Ascending aorta (tissue), 2 donors: ENCODE measurements at regions not wholly inside any gene's neighbourhood (a gene's known extent, or its start where the extent isn't known, plus 50 kb on each side); places are given as distances from the start of the nearest gene placed in this dataset.

Experiments used
- DNase-seq, 2 donors: peaks; one replicate each; pipeline ENCODE4 v3.0.0-alpha.2; 2019; ENCODE audit warnings: low spot score in 2 of 2
- H3K27ac ChIP-seq, 2 donors: fragments of 200-600 bp; sonication (generic); one replicate each; pipeline ENCODE4 v1.5.1; 2016 to 2017; ENCODE audit warnings: mild to moderate bottlenecking in 1 of 2
- H3K27me3 ChIP-seq: fragments of 200-600 bp; sonication (generic); one replicate; pipeline ENCODE4 v1.5.1; 2017
- H3K36me3 ChIP-seq, 2 donors: fragments of 200-600 bp; sonication (generic); one replicate each; pipeline ENCODE4 v1.5.1; 2016
- H3K4me1 ChIP-seq, 2 donors: fragments of 200-600 bp; sonication (generic); one replicate each; pipeline ENCODE4 v1.5.1; 2016 to 2017; ENCODE audit warnings: mild to moderate bottlenecking in 1 of 2
- H3K4me3 ChIP-seq, 2 donors: fragments of 200-600 bp; sonication (generic); one replicate each; pipeline ENCODE4 v1.5.1; 2016 to 2017; ENCODE audit warnings: mild to moderate bottlenecking in 1 of 2
- H3K9me3 ChIP-seq, 2 donors: fragments of 200-600 bp; sonication (generic); one replicate each; pipeline ENCODE4 v1.5.1; 2016
- intact Hi-C: fragments of 100-400 bp; cut with DNase I; formaldehyde crosslinking; loops from one replicate; pipeline ENCODE4 v1.15.1; 2023
- TF ChIP-seq, protein P1 (sequence below), 3 experiments: fragments of 200-600 bp in 2 of 3; fragments of 450-650 bp in 1 of 3; sonication (generic) in 2 of 3; IDR thresholded peaks; one replicate each; pipeline ENCODE4 v1.5.1; 2016 to 2019; ENCODE audit warnings: antibody characterized with exemption in 3 of 3, mild to moderate bottlenecking in 1 of 3, moderate library complexity in 1 of 3

DNA sequence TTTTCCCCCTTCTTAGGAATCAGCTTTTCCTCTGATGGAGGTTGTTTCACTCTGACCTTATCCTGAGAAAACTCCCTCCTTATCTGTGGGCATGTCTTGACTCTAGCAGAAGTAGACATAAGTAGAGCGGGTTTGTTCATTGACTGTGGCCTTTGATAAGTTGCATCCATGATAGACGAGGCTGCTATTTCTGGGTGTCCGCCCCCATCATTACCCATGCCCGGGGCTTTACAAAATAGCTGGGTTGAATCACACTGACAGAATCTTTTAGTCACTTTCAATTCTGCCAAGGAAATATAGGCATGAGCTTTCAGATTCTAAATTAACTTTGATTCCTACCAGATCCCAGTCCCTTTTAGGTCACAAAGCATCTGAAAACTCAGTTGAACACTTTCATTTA lies 223.8 kb downstream of the SEC61B start:
- Histone ChIP-seq H3K27ac (peak overlapping the region; percentile 46 to 55), H3K27me3 (no peaks in the 10 kb centered on the region), H3K9me3 (no peaks in the 10 kb centered on the region), H3K36me3 (no peaks in the 10 kb centered on the region), H3K4me3 (no peak overlapping the region), H3K4me1 (no peaks in the 10 kb centered on the region)
- intact Hi-C loops, result loop anchor here (1.0 to 2.0 kb wide), 2 partner anchors 78 to 375 kb away; partner anchors contain the start of gene NR4A3
- no peak for DNase-seq
- TF ChIP-seq, protein P1, sequence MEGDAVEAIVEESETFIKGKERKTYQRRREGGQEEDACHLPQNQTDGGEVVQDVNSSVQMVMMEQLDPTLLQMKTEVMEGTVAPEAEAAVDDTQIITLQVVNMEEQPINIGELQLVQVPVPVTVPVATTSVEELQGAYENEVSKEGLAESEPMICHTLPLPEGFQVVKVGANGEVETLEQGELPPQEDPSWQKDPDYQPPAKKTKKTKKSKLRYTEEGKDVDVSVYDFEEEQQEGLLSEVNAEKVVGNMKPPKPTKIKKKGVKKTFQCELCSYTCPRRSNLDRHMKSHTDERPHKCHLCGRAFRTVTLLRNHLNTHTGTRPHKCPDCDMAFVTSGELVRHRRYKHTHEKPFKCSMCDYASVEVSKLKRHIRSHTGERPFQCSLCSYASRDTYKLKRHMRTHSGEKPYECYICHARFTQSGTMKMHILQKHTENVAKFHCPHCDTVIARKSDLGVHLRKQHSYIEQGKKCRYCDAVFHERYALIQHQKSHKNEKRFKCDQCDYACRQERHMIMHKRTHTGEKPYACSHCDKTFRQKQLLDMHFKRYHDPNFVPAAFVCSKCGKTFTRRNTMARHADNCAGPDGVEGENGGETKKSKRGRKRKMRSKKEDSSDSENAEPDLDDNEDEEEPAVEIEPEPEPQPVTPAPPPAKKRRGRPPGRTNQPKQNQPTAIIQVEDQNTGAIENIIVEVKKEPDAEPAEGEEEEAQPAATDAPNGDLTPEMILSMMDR (IDR thresholded peaks at IDR 0.05), result no peak

DNA sequence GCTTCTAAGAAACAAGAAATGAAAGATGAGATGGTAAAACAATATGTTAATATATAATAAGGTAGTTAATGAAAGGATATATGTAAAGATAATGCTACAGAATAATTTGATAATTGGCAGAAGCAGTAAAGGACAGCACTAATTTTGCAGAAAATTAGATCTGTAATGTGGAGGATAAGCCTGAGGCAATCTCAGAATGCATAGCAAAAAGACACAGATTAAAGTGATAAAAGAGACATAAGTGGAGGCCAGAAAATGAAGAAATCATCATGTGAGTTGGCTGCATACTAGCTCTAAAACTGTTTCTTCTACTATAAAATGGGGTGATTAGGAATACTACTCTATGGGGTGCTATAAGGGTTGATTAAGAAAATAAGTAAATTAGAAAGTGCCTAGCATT lies 225.9 kb downstream of the SEC61B start:
- Histone ChIP-seq H3K27me3 (no peaks in the 10 kb centered on the region), H3K4me1 (no peaks in the 10 kb centered on the region), H3K4me3 (no peak overlapping the region), H3K36me3 (no peaks in the 10 kb centered on the region), H3K27ac (no peak overlapping the region), H3K9me3 (no peaks in the 10 kb centered on the region)
- DNase-seq, result no peak
- TF ChIP-seq, protein P1 (IDR thresholded peaks at IDR 0.05), result no peak
- intact Hi-C loops, result no loop called here

DNA sequence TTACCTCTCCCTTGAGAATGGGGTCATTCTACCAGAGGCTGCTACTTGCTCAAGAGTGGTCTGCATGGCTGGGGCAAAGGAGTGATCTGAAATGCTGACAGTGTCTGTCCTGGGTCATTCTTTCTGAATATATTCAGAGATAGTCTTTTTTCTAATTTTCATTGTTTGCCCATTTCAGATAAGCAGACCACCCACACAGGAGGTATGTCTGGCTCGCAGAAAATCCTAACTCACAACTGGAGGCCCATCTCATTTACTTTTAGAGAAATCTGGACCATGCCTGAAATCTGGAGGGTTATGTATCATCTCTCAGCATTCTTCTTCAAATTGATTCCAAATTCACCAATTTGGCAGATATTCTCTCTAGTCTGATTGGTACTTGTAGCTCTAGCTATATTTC lies 227.6 kb downstream of the SEC61B start:
- intact Hi-C loops, result no loop called here
- Histone ChIP-seq H3K4me1 (no peaks in the 10 kb centered on the region), H3K36me3 (no peaks in the 10 kb centered on the region), H3K9me3 (no peaks in the 10 kb centered on the region), H3K27ac (no peak overlapping the region), H3K4me3 (no peak overlapping the region), H3K27me3 (no peaks in the 10 kb centered on the region)
- no peak for DNase-seq
- TF ChIP-seq, protein P1 (IDR thresholded peaks at IDR 0.05), result no peak

DNA sequence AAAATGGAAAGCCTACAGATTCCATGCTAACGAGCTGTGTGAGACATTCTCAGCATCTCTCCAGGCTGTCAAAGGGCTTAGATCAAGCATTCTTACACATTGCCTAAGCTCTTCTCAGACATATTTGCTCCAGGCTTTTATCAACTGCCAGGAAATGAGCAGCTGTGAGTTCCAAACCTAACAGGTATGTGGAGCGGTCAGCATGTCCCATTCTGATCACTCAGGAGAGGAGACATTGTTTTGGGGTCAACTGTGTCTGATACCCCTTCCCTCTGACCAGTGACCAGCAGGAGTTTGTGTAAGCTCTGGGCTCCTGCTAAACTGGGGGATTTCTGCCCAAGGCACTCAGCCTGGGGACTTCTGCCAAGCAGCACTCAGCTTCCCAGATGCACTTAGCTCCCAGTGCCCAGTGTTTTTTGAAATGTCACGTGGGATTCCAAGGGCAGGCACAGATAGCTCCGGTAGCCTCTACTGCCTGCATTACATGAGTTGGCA lies 229.1 kb downstream of the SEC61B start:
- H3K9me3 ChIP-seq, result no peaks in the 10 kb centered on the region
- no peak for DNase-seq
- H3K4me1 ChIP-seq, result no peaks in the 10 kb centered on the region
- H3K27ac ChIP-seq, result no peak overlapping the region
- intact Hi-C loops, result no loop called here
- H3K36me3 ChIP-seq, result no peaks in the 10 kb centered on the region
- no peaks in the 10 kb centered on the region for H3K27me3 ChIP-seq
- no peak overlapping the region for H3K4me3 ChIP-seq
- TF ChIP-seq, protein P1 (IDR thresholded peaks at IDR 0.05), result no peak

DNA sequence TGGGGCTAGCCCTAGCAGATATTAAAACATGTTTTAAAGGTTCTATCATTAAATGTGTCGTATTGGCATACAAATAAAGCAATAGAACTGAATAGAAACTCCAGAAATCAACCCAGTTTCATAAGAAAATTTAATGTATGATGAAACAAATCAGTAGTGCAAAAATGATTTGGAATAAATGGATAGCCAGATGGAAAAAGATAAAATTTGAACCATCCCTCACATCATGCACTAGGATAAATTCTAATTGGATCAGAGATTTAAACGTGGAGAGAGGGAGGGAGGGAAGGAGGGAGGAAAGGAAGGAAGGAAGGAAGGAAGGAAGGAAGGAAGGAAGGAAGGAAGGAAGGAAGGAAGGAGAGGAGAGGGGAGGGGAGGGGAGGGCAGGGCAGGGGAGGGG lies 235.3 kb downstream of the SEC61B start:
- Histone ChIP-seq H3K4me1 (no peaks in the 10 kb centered on the region), H3K27ac (no peak overlapping the region), H3K27me3 (no peaks in the 10 kb centered on the region), H3K36me3 (no peaks in the 10 kb centered on the region), H3K4me3 (no peak overlapping the region), H3K9me3 (no peaks in the 10 kb centered on the region)
- DNase-seq, result no peak
- intact Hi-C loops, result no loop called here
- TF ChIP-seq, protein P1 (IDR thresholded peaks at IDR 0.05), result no peak

DNA sequence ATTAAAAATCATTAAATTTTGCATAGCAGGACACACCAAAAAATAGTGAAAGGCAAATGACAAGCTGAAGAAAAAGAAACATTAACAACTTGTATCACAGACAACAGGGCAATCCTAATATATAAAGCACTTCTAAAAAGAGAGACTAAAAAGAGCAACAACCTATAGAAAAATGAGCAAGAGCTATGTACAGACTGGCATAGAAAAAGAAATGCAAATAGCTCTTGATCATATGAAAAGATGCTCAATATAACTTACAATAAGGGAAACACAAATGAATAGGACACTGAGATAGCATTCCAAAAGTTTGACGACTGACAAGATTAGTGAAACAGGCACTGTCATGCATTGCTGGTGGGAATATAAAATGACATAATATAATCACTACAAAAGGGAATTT lies 235.9 kb downstream of the SEC61B start:
- no peak overlapping the region for H3K4me3 ChIP-seq
- no peaks in the 10 kb centered on the region for H3K4me1 ChIP-seq
- H3K9me3 ChIP-seq, result no peaks in the 10 kb centered on the region
- DNase-seq, result no peak
- no peaks in the 10 kb centered on the region for H3K36me3 ChIP-seq
- TF ChIP-seq, protein P1 (IDR thresholded peaks at IDR 0.05), result no peak
- no peaks in the 10 kb centered on the region for H3K27me3 ChIP-seq
- no peak overlapping the region for H3K27ac ChIP-seq
- intact Hi-C loops, result no loop called here
